ENCODE measurements at regions not wholly inside any gene's neighbourhood (a gene's known extent, or its start where the extent isn't known, plus 50 kb on each side); places are given as distances from the start of the nearest gene placed in this dataset.

GRCh38 chr5:68544091-68544647 is 328.6 kb downstream of the PIK3R1 start:
- no peak overlapping the region for H3K4me2 ChIP-seq (ENCODE audit: low read depth, low read length)
- intact Hi-C loops (cut with micrococcal nuclease; ENCODE audit: unreplicated experiment) = no loop called here
- no peaks in the 10 kb centered on the region for H3K4me1 ChIP-seq (ENCODE audit: insufficient read depth, low read length)
- no peak overlapping the region for H3K9ac ChIP-seq (ENCODE audit: insufficient read depth, low read depth, low read length)
- 59% methylated on average over 8 of the region's 8 CpGs for WGBS (ENCODE audit: low lambda C conversion rate)
- ATAC-seq (no peak), DNase-seq (ENCODE audit: low spot score) (no peak), FAIRE-seq (no peak)
- H3K4me3 ChIP-seq (replicated peaks in 1 of 3; ENCODE audit: insufficient read depth in 1 of 3, low read depth in 2 of 3, low read length in 3 of 3) = no peak overlapping the region
- in situ Hi-C loops (cut with HindIII; ENCODE audit: extremely low pct_ligation_motif_present, low pct_unique_long_range_greater_than_20kb) = no loop called here
- TF ChIP-seq ZNF563 (CRISPR knock-in tag; IDR thresholded peaks at IDR 0.05) (no peak), ZNF879 (CRISPR knock-in tag; IDR thresholded peaks at IDR 0.05) (no peak), GPN1 (CRISPR knock-in tag; IDR thresholded peaks at IDR 0.05; ENCODE audit: borderline replicate concordance) (no peak), FOXO1 (CRISPR knock-in tag; IDR thresholded peaks at IDR 0.05) (no peak), MXI1 (IDR thresholded peaks at IDR 0.05; ENCODE audit: borderline replicate concordance, low read depth, low read length) (no peak), ZBTB20 (CRISPR knock-in tag; IDR thresholded peaks at IDR 0.05; ENCODE audit: borderline replicate concordance, low read depth) (no peak), IKZF1 (IDR thresholded peaks at IDR 0.05) (no peak), ZNF546 (CRISPR knock-in tag; conservative IDR thresholded peaks at IDR 0.05) (no peak), ZBTB1 (CRISPR knock-in tag; IDR thresholded peaks at IDR 0.05; ENCODE audit: borderline replicate concordance) (no peak), PHF21A (CRISPR knock-in tag; IDR thresholded peaks at IDR 0.05) (no peak)
- BruUV-seq (replicated peaks) = no TSS peak
- ChIA-PET POLR2A (no interaction called here), CTCF (ENCODE audit: low intra/inter-chr PET ratio, low total read pairs) (no interaction called here)
- H4K20me1 ChIP-seq (ENCODE audit: insufficient read depth, low read length) = no peaks in the 10 kb centered on the region
- H3K36me3 ChIP-seq (replicated peaks in 1 of 2; ENCODE audit: control insufficient read depth in 1 of 2, insufficient read depth in 2 of 2, low read length in 2 of 2) = no peaks in the 10 kb centered on the region
- no peaks in the 10 kb centered on the region for H3K9me3 ChIP-seq (ENCODE audit: low read length)
- no peak overlapping the region for H2AFZ ChIP-seq (ENCODE audit: low read length)
- H3K27me3 ChIP-seq (ENCODE audit: control insufficient read depth in 1 of 2, insufficient read depth in 2 of 2, low read length in 2 of 2) = peaks cover 0 to 7% of the 10 kb centered on the region in 2 experiments; a peak in 1 of 5 replicates
- H3K79me2 ChIP-seq (ENCODE audit: insufficient read depth, low read length) = no peaks in the 10 kb centered on the region
- H3K27ac ChIP-seq (ENCODE audit: extremely low read length, insufficient read depth, low read length) = no peak overlapping the region

Measured in HepG2 (cell line).